OCI-LY3 (cell line): ENCODE measurements at regions not wholly inside any gene's neighbourhood (a gene's known extent, or its start where the extent isn't known, plus 50 kb on each side); places are given as distances from the start of the nearest gene placed in this dataset.

Experiments
- CTCF ChIP-seq: fragments of 200-600, 300-600 bp; sonication (generic); IDR thresholded peaks from 2 replicates; pipeline ENCODE4 v1.5.1; 2014; ENCODE audit warnings: antibody characterized with exemption, low read length, low read depth
- EZH2phosphoT487 ChIP-seq: fragments of 200-600 bp; shearing (Covaris generic); IDR thresholded peaks from 2 replicates; pipeline ENCODE4 v1.6.1; 2018; ENCODE audit warnings: antibody characterized with exemption, mixed run types, low read depth

GRCh38 chr14:85221832-85222231 is 308.1 kb upstream of the FLRT2 start:
- TF ChIP-seq CTCF (no peak), EZH2phosphoT487 (no peak)
